ENCODE measurements at regions not wholly inside any gene's neighbourhood (a gene's known extent, or its start where the extent isn't known, plus 50 kb on each side); places are given as distances from the start of the nearest gene placed in this dataset.
"Not testable (repeated sequence)": the region's sequence is repeated elsewhere in the genome, so short reads cannot be mapped to it uniquely, and the experiment has no call there.

DNA sequence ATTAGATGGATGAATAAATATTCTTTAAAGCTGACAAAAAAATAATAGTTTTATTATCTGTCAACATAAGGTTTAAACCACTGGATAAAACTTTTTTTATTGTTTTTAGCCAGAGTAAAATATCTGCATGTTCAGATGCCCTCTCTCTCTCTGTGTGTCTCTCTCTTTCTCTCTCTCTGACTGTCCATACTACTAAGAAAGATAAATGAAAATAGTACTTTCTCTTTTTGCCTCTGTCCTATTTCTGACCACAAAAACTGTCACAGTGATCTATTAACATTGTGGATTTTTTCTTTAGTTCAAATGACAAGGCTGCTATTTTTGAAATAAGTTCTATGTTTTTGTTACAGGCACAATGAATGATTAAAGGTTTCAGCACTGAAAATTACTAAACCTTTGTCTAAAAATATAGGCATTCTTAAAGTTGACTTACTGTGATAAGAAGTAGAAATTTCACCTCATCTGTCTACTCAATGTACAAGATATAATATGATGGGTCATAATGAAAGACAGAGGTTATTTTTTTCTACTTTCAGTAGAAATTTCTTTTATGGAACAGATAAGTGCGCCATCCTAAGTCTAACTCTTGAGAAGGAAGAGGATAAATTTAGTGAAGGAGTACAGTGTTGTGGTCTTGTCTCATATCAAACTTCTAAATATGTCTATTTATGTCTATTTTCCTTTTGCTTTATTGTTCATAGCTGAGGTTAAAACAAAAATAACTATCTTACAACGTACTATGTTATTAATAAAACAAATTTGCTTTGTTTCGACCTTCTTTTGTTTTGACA lies 341.9 kb upstream of the EYS start:
- DNase-seq: no peak

GRCh38 chr6:66032626-66033025 lies 325.6 kb upstream of the EYS start:
- DNase-seq: no peak

GRCh38 chr6:66029391-66029790 lies 322.4 kb upstream of the EYS start:
- DNase-seq: no peak

DNA sequence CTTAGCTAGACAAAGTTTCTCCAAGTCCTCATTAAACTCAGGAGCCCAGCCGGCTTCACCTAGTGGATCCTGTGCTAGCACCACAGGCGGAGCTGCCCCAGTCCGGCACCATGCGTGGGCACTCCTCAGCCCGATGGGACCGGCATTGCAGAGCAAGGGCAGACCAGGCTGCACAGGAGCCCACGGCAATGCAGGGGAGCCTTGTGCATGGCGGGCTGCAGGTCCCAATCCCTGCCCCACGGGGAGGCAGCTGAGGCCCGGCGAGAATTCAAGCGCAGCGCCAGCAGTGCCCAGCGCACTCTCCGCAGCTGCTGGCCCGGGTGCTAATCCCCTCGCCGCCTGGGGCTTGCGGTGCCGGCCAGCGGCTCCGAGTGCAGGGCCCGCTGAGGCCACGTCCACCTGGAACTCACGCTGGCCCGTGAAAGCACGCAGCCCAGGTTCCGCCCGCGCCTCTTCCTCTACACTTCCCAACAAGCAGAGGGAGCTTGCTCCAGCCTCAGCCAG lies 292.3 kb upstream of the EYS start:
- no peak for DNase-seq

DNA sequence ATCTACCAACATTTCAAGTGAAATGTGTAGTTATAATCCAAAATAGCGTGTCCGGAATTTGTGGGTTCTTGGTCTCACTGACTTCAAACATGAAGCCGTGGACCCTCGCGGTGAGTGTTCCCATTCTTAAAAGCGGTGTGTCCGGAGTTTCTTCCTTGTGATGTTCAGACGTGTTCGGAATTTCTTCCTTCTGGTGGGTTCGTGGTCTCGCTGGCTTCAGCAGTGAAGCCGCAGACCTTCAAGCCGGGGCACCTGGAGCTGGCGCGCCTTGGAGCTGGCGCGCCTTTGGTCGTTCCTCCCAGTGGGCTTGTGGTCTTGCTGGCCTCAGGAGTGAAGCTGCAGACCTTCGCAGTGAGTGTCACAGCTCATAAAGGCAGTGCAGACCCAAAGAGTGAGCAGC lies 291.5 kb upstream of the EYS start:
- DNase-seq: no peak

DNA sequence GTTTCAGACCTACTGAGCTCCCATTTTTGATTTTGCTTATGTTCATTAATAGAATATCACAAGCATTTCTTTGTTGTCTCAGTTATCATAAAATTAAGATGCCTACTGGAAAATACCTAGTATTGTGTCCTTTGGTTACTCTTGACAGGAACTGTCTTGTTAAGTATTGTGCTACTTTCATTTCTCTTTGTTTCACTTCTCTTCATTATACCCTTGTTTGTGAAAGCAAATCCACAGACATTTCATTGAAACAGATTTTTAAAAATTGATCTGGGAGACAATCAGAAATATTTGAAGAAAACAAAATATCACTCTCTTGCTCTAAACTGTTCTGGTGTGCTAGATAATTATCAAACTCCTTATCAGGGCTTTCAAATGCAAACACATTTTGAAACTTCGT lies 290.5 kb upstream of the EYS start:
- no peak for DNase-seq

GRCh38 chr6:65996096-65996495 lies 289.1 kb upstream of the EYS start:
- DNase-seq: no peak

- no peak for DNase-seq
Measured at GRCh38 chr6:65989676-65990075, 282.6 kb upstream of the EYS start.

- DNase-seq: no peak
Measured at GRCh38 chr6:65988006-65988405, 281.0 kb upstream of the EYS start.

GRCh38 chr6:65984089-65984488 lies 277.1 kb upstream of the EYS start:
- DNase-seq: no peak

DNA sequence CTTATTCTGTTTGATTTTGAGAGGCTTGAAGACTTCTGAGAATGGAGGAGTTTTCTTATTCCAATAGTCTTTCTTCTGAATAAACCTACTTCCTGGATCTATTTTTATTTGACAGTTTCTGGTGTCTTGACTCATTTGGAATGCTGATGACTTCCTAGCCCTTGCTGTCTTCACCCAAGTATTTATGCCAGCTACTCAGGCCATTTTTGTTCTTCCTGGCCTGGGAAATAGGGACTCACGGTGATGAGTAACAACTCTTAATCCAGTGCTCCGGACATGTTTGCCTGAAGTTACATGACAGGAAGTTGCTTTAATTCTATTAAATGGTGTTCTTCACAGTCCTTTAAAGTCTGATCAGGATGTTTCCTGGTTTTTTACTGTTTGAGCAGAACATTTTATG lies 272.1 kb upstream of the EYS start:
- DNase-seq: no peak

- DNase-seq: not testable (repeated sequence)
Measured at GRCh38 chr6:65971252-65971651, 264.2 kb upstream of the EYS start.

- DNase-seq: no peak
Measured at GRCh38 chr6:65964261-65964660, 257.2 kb upstream of the EYS start.

- DNase-seq: no peak
Measured at GRCh38 chr6:65955034-65955433, 248.0 kb upstream of the EYS start.

- DNase-seq: no peak
Measured at GRCh38 chr6:65948062-65948461, 241.0 kb upstream of the EYS start.

DNA sequence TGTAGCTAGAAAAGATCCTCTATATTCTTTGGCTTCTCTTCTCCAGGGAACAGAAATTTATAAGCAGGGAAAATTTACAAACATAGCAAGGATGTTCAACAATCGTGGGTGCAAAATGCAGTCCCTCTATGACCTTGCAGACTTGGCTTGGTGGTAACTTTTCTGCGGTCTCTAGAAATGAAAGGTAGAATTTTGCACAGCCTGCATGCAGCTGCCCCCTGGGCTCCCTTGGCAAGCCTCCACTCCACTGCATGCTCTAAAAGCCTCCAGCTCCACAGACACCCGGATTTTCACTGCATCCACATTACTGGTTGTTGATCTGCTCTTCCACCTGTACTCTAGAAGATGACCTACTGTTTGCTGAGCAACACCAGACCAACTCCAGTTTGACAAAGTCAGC lies 236.5 kb upstream of the EYS start:
- no peak for DNase-seq

- DNase-seq: peak; percentile 15
Measured at GRCh38 chr6:65943051-65943450, 236.0 kb upstream of the EYS start.

DNA sequence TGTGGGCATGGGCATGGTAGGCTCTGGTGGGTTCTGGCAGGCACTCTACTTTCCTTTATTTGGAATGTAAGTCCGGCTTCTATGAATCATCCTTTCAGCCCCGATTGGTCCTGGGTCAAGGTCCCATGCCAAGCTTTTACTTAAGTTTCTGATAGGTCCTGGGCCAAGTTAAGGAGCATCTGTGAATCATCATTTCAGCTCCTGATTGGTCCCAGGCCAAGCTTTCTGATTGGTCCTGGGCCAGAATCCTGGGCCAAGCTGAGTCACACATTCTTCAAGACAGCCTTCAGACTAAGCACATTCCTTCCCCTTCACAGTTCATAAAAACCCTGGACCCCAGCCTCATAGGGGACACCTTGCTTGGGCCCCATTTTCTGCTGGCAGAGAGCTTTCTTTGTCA lies 231.0 kb upstream of the EYS start:
- no peak for DNase-seq

- DNase-seq: no peak
Measured at GRCh38 chr6:65935412-65935811, 228.4 kb upstream of the EYS start.

DNA sequence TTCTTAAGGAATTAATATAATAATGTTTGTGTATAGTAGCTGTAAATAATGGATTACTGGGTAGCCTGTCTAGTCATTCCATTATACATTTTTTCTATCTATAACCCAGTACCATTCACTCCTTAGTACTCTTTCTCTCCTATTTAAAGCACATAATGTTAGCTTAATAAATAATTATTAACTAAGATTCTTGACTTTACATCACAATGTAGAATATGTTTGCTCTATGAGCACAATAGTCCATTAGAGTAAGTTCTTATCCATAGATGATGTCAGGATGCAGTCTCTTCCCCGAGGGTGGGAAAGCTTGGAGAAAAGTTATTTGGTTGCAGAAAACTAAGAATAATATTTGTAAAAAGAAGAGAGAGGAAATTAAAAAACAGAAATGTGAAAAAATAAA lies 226.4 kb upstream of the EYS start:
- no peak for DNase-seq

- DNase-seq: no peak
Measured at GRCh38 chr6:65927141-65927540, 220.1 kb upstream of the EYS start.

DNA sequence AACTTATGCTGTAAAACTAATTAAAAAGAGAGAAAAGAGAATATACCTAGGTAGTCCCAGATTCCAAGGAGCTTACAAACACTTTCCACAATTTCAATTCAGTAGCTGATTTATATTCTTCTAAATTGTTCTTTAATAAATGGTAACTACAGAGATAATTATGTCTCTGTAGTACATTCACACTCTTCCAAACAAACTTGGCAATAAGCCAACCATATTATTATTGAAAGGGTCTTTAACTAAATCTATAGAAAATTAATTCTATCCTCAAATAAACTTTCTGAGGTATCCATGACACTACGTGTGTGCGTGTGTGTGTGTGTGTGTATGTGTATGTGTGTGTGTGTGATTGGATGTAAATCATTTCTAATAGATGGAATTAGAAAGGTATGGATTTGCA lies 217.4 kb upstream of the EYS start:
- DNase-seq: no peak

- DNase-seq: no peak
Measured at GRCh38 chr6:65922049-65922448, 215.0 kb upstream of the EYS start.

DNA sequence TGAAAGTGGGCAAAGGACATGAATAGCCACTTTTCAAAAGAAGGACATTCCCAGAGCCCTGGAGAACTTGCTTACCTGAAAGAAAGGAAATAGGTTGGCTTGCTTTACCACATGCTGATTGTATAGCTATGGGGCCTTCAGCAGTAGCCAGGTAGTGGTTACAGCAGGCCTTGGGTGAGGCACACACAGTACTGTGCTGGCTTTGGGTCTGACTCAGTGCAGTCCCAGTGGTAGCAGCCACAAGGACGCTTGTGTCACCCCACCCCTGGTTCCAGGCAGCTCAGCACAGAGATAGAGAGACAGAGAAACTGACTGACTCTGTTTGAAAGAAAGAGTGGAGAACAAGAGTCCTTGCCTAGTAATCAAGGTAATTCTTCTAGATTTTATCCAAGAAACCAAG lies 201.0 kb upstream of the EYS start:
- no peak for DNase-seq

DNA sequence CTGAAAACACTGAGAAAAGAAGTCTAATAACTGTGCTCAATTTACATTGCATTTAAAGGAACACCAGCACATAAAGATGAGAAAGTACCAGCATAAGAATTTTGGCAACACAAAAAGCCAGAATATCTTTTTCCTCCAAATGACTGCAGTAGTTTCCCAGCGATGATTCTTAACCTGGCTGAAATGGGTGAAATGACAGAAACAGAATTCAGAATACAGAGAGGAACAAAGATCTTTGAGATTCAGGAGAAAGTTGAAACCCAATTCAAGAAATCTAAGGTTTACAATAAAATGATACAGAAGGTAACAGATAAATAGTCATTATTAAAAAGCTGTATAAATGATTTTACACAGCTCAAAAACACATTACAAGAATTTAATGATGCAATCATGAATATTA lies 197.0 kb upstream of the EYS start:
- DNase-seq: no peak

Data from eye (tissue), 1 donor.